Panc1 (cell line): ENCODE measurements at regions not wholly inside any gene's neighbourhood (a gene's known extent, or its start where the extent isn't known, plus 50 kb on each side); places are given as distances from the start of the nearest gene placed in this dataset.

Experiments
- CTCF ChIP-seq: fragments of 450-650 bp; IDR thresholded peaks from 2 replicates; pipeline ENCODE4 v1.5.1; 2017; ENCODE audit warnings: mild to moderate bottlenecking
- POLR2AphosphoS5 ChIP-seq: IDR thresholded peaks from 2 replicates; pipeline ENCODE4 v1.6.1; 2012; ENCODE audit warnings: mild to moderate bottlenecking, low read depth, low read length, moderate library complexity
- SIN3A ChIP-seq: IDR thresholded peaks from 2 replicates; pipeline ENCODE4 v1.6.1; 2012; ENCODE audit warnings: low read depth, mild to moderate bottlenecking, low read length, moderate library complexity, borderline replicate concordance; ENCODE audit not compliant: insufficient read depth
- TCF7L2 ChIP-seq: IDR thresholded peaks from 2 replicates; pipeline ENCODE4 v1.6.1; 2011; ENCODE audit warnings: mild to moderate bottlenecking, low read depth, low read length, inconsistent platforms

- TF ChIP-seq CTCF = no peak
- TF ChIP-seq POLR2AphosphoS5 = no peak
- TF ChIP-seq SIN3A = no peak
- no peak for TF ChIP-seq TCF7L2
Measured at GRCh38 chr5:157965040-157965678, 106.2 kb upstream of the CLINT1 start.
